Small intestine (tissue), 7 donors: ENCODE measurements at regions not wholly inside any gene's neighbourhood (a gene's known extent, or its start where the extent isn't known, plus 50 kb on each side); places are given as distances from the start of the nearest gene placed in this dataset.

Source experiments
- DNase-seq, 2 donors: peaks; one replicate each; pipeline versions ENCODE4 v3.0.0 to v3.0.0-alpha.2; 2013
- FAIRE-seq: peaks from 2 replicates; lab custom pipeline; 2012; peaks lifted over from hg19 to GRCh38; lab: Jason Lieb, UNC
- H3K27ac ChIP-seq, 3 donors: one replicate each; pipeline ENCODE4 v1.5.1; 2013; ENCODE audit warnings: low read length in 2 of 3, mild to moderate bottlenecking in 2 of 3, control low read depth in 1 of 3, inconsistent platforms in 1 of 3, low read depth in 1 of 3, moderate library complexity in 1 of 3
- H3K27me3 ChIP-seq, 3 donors: one replicate each; pipeline ENCODE4 v1.6.1; 2013; ENCODE audit warnings: low read length in 3 of 3, inconsistent platforms in 1 of 3; ENCODE audit not compliant: control insufficient read depth in 3 of 3, insufficient read depth in 3 of 3
- H3K36me3 ChIP-seq, 3 donors: one replicate each; pipeline ENCODE4 v1.6.1; 2013; ENCODE audit warnings: low read length in 3 of 3, inconsistent platforms in 1 of 3, low read depth in 1 of 3, mild to moderate bottlenecking in 1 of 3, moderate library complexity in 1 of 3; ENCODE audit not compliant: control insufficient read depth in 3 of 3, insufficient read depth in 2 of 3
- H3K4me1 ChIP-seq, 3 donors: one replicate each; pipeline ENCODE4 v1.6.1; 2013; ENCODE audit warnings: low read length in 2 of 3, inconsistent platforms in 1 of 3, low read depth in 1 of 3, mild to moderate bottlenecking in 1 of 3, moderate library complexity in 1 of 3; ENCODE audit not compliant: control insufficient read depth in 3 of 3, insufficient read depth in 2 of 3
- H3K4me3 ChIP-seq, 3 donors: one replicate each; pipeline ENCODE4 v1.5.1; 2013; ENCODE audit warnings: low read length in 3 of 3, control low read depth in 1 of 3, inconsistent platforms in 1 of 3, low read depth in 1 of 3, mild to moderate bottlenecking in 1 of 3, moderate library complexity in 1 of 3
- H3K9me3 ChIP-seq, 2 donors: one replicate each; pipeline ENCODE4 v1.6.1; 2013; ENCODE audit warnings: low read depth in 1 of 2, low read length in 1 of 2; ENCODE audit not compliant: control insufficient read depth in 2 of 2, insufficient read depth in 1 of 2
- WGBS, 3 donors: extraction: QIAGEN DNeasy Blood & Tissue Kit; methylation state at CpG; one replicate each; pipeline ENCODE4 v1.1.7; 2013; 5-methylcytosine and 5-hydroxymethylcytosine counted together
- donor health status: healthy with polysubstance abuse.
- donor health status: control.
- donor health status: control.
- donor health status: Bipolar disorder and iron deficiency.
- donor health status: healthy.

GRCh38 chr2:238561230-238561629 lies 134.5 kb downstream of the ASB1 start:
- no peaks in the 10 kb centered on the region for H3K9me3 ChIP-seq
- no peaks in the 10 kb centered on the region for H3K4me1 ChIP-seq
- no peaks in the 10 kb centered on the region for H3K27me3 ChIP-seq
- no peaks in the 10 kb centered on the region for H3K36me3 ChIP-seq
- no peak for FAIRE-seq
- WGBS, 3 donors: 44 to 69% (median 54%) methylated on average over 6 of the region's 6 CpGs
- H3K4me3 ChIP-seq: no peak overlapping the region
- H3K27ac ChIP-seq: no peak overlapping the region
- no peak for DNase-seq

GRCh38 chr2:238562446-238562845 lies 135.7 kb downstream of the ASB1 start:
- H3K27ac ChIP-seq: no peak overlapping the region
- WGBS, 3 donors: 66 to 74% (median 66%) methylated on average over 8 of the region's 8 CpGs
- H3K4me1 ChIP-seq: no peaks in the 10 kb centered on the region
- H3K36me3 ChIP-seq: no peaks in the 10 kb centered on the region
- FAIRE-seq (no peak), DNase-seq (no peak)
- H3K4me3 ChIP-seq: no peak overlapping the region
- no peaks in the 10 kb centered on the region for H3K27me3 ChIP-seq
- no peaks in the 10 kb centered on the region for H3K9me3 ChIP-seq

- DNase-seq (no peak), FAIRE-seq (no peak)
- no peaks in the 10 kb centered on the region for H3K9me3 ChIP-seq
- no peaks in the 10 kb centered on the region for H3K36me3 ChIP-seq
- no peak overlapping the region for H3K4me3 ChIP-seq
- H3K27me3 ChIP-seq: no peaks in the 10 kb centered on the region
- WGBS, 3 donors: 72 to 80% (median 80%) methylated on average over 10 of the region's 10 CpGs
- H3K27ac ChIP-seq: no peak overlapping the region
- H3K4me1 ChIP-seq: no peaks in the 10 kb centered on the region
Measured at GRCh38 chr2:238563551-238563950, 136.8 kb downstream of the ASB1 start.

- FAIRE-seq: no peak
- Histone ChIP-seq H3K9me3 (no peaks in the 10 kb centered on the region), H3K27me3 (no peaks in the 10 kb centered on the region), H3K27ac (no peak overlapping the region), H3K4me1 (no peaks in the 10 kb centered on the region), H3K4me3 (no peak overlapping the region), H3K36me3 (no peaks in the 10 kb centered on the region)
- 75 to 81% (median 78%) methylated on average over 16 of the region's 16 CpGs for WGBS, 3 donors
- no peak for DNase-seq
Measured at GRCh38 chr2:238564286-238564920, 137.7 kb downstream of the ASB1 start.

- WGBS, 3 donors: 73 to 85% (median 75%) methylated on average over 6 of the region's 6 CpGs
- H3K27ac ChIP-seq: no peak overlapping the region
- FAIRE-seq (no peak), DNase-seq (no peak)
- no peaks in the 10 kb centered on the region for H3K4me1 ChIP-seq
- no peaks in the 10 kb centered on the region for H3K9me3 ChIP-seq
- H3K4me3 ChIP-seq: no peak overlapping the region
- no peaks in the 10 kb centered on the region for H3K36me3 ChIP-seq
- H3K27me3 ChIP-seq: no peaks in the 10 kb centered on the region
Measured at GRCh38 chr2:238565031-238565430, 138.3 kb downstream of the ASB1 start.

- no peak overlapping the region for H3K27ac ChIP-seq
- FAIRE-seq (no peak), DNase-seq (no peak)
- H3K4me1 ChIP-seq: no peaks in the 10 kb centered on the region
- no peaks in the 10 kb centered on the region for H3K9me3 ChIP-seq
- no peak overlapping the region for H3K4me3 ChIP-seq
- WGBS, 3 donors: 83 to 87% (median 84%) methylated on average over 16 of the region's 16 CpGs
- H3K27me3 ChIP-seq: no peaks in the 10 kb centered on the region
- H3K36me3 ChIP-seq: no peaks in the 10 kb centered on the region
Measured at GRCh38 chr2:238566001-238566645, 139.4 kb downstream of the ASB1 start.

GRCh38 chr2:238567067-238567855 lies 140.5 kb downstream of the ASB1 start:
- Histone ChIP-seq H3K9me3 (no peaks in the 10 kb centered on the region), H3K4me3 (no peak overlapping the region), H3K4me1 (no peaks in the 10 kb centered on the region), H3K27ac (no peak overlapping the region), H3K27me3 (no peaks in the 10 kb centered on the region), H3K36me3 (no peaks in the 10 kb centered on the region)
- 48 to 78% (median 56%) methylated on average over 21 to 22 of the region's 22 CpGs for WGBS, 3 donors
- FAIRE-seq (no peak), DNase-seq (peak in 1 of 2 donors; percentile 25)

- Histone ChIP-seq H3K36me3 (no peaks in the 10 kb centered on the region), H3K4me3 (no peak overlapping the region), H3K27me3 (no peaks in the 10 kb centered on the region), H3K9me3 (no peaks in the 10 kb centered on the region), H3K27ac (no peak overlapping the region), H3K4me1 (no peaks in the 10 kb centered on the region)
- DNase-seq: no peak
- WGBS, 3 donors: 74 to 77% (median 76%) methylated on average over 10 of the region's 10 CpGs
- no peak for FAIRE-seq
Measured at GRCh38 chr2:238567996-238568395, 141.3 kb downstream of the ASB1 start.
